GM12865 (cell line): ENCODE measurements at regions not wholly inside any gene's neighbourhood (a gene's known extent, or its start where the extent isn't known, plus 50 kb on each side); places are given as distances from the start of the nearest gene placed in this dataset.

Experiments used
- DNase-seq: peaks from one replicate; pipeline ENCODE4 v3.0.0; 2010; ENCODE audit warnings: low read depth
- H3K4me3 ChIP-seq: 2 replicates; pipeline ENCODE4 v1.5.1; 2011; ENCODE audit warnings: mild to moderate bottlenecking, low read depth, low read length, control low read depth
- CTCF ChIP-seq: IDR thresholded peaks from 2 replicates; pipeline ENCODE4 v1.5.1; 2011; ENCODE audit warnings: low read length, control low read depth, low read depth, inconsistent platforms; ENCODE audit not compliant: insufficient read depth; ENCODE audit errors: missing control alignments

DNA sequence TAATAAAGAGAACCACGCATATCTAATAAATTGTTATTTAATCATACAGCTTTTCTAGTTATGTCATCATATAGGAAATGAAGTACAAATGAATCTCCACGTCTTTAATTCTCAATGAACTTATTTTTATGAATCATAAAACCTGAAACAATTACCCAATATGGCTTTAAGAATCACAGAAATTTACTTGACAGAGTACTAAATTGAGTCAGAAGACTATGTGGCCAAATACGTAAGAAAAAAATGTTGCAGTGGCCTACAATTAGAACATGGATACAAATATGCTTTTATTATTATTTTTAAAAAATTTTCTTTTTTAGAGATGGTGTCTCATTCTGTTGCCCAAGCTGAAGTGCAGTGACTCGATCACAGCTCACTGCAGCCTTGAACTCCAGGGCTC is 584.7 kb upstream of the SLC35B3 start:
- DNase-seq, result no peak
- H3K4me3 ChIP-seq, result no peak overlapping the region
- TF ChIP-seq CTCF, result no peak

- no peak overlapping the region for H3K4me3 ChIP-seq
- no peak for TF ChIP-seq CTCF
- no peak for DNase-seq
Measured at GRCh38 chr6:9009931-9010330, 574.6 kb upstream of the SLC35B3 start.

GRCh38 chr6:9007027-9007426 is 571.7 kb upstream of the SLC35B3 start:
- H3K4me3 ChIP-seq, result no peak overlapping the region
- TF ChIP-seq CTCF, result no peak
- no peak for DNase-seq

DNA sequence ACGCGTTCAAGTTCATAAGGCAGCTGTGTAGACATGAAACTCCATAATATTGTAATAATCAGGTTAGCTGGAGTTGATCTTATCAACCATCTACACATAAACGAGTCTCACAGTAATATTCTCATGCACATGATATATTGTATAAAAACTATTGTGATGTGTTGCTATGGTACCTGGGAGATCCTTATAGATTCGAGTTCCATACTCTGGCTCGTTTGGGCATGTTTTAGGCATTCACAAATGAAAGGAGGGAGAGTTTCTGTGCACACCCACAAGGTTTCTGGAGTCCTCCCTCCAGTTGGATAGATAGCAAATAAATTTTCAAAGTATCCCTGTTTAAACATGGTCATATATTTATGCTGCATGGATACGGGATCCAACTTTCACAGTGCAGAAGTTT is 567.5 kb upstream of the SLC35B3 start:
- TF ChIP-seq CTCF, result no peak
- no peak overlapping the region for H3K4me3 ChIP-seq
- no peak for DNase-seq

DNA sequence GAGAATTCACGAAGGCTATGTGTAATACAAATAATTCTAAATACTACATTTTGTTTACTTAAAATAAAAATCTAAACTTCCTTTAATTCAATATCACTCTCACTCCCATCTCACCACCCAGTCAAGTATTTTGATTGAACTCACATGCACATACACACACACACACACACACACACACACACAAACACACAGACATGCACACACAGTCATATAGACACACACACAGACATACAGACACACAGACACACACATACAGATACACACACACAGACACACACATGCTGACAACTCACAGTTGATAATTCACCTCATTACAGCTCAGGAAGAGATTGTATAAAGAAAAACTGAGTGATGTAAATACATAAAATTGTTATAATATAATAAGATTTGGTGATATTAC is 559.8 kb upstream of the SLC35B3 start:
- no peak for DNase-seq
- no peak for TF ChIP-seq CTCF
- H3K4me3 ChIP-seq, result no peak overlapping the region

- no peak for DNase-seq
- no peak for TF ChIP-seq CTCF
- H3K4me3 ChIP-seq, result no peak overlapping the region
Measured at GRCh38 chr6:8993111-8993510, 557.8 kb upstream of the SLC35B3 start.

DNA sequence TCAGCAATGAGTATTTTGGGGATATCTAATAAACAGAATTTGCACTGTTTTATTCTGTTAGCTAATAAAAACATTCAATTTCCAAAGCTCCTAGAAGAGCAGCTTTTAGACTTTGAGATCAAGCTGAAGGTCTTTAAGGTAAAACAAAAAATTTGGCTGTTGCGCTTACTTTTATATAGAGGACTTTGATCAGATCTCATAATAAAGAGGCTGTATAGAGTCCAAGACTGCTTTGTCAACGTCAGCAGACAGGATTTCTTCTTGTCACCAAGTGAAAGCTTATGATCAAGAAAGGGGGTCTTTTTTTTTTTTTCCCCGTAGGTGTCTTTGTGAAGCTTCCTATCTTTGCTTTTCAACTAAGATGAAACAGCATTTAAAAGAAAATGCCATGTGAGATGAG is 556.5 kb upstream of the SLC35B3 start:
- DNase-seq, result no peak
- H3K4me3 ChIP-seq, result no peak overlapping the region
- no peak for TF ChIP-seq CTCF
